GM12801 (cell line): ENCODE measurements at regions not wholly inside any gene's neighbourhood (a gene's known extent, or its start where the extent isn't known, plus 50 kb on each side); places are given as distances from the start of the nearest gene placed in this dataset.

Experiments used
- CTCF ChIP-seq: IDR thresholded peaks from one replicate; pipeline ENCODE4 v1.5.1; 2011; ENCODE audit warnings: control low read depth; ENCODE audit not compliant: insufficient read length; ENCODE audit errors: extremely low read depth

GRCh38 chr20:57977569-57977968 lies 250.9 kb downstream of the ANKRD60 start:
- TF ChIP-seq CTCF: no peak

GRCh38 chr20:57977141-57977540 lies 251.3 kb downstream of the ANKRD60 start:
- no peak for TF ChIP-seq CTCF

DNA sequence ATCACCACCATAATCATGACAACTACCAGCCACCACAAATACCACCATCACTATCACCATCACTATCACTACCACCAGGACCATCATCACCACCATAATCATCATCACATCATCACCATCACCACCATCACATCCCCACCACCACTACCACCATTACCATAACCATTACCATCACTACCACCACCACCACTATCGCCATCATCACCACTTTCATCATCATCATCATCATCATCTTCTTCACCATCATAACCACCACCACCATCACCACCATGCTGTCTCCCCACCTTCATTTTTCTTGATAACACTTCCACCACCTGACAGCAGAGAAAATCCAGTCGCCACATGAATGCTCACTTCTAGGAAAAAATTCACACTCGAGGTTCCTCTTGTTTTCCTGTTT lies 253.6 kb downstream of the ANKRD60 start:
- no peak for TF ChIP-seq CTCF

- TF ChIP-seq CTCF: no peak
Measured at GRCh38 chr20:57973886-57974285, 254.6 kb downstream of the ANKRD60 start.

GRCh38 chr20:57970856-57971255 lies 257.6 kb downstream of the ANKRD60 start:
- no peak for TF ChIP-seq CTCF

GRCh38 chr20:57970116-57970515 lies 258.3 kb downstream of the ANKRD60 start:
- no peak for TF ChIP-seq CTCF

DNA sequence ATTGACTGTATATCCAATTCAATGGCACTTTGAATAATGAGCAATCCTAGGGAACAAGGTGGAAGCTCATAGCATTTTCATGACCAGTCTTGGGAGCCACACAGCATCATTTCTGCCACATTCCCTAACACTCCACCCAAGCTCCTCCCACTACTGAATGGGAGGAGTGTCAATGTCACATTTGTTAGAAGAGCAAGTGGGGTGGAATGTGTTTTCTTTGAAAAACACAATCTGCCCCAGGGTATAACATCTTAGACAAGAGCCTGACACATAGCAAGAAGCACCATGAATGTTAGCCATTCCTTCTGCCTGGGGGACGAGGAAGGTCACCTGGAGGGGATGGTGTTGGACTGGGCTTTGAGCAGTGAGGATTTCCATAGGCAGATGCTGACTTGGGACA lies 258.3 kb upstream of the PMEPA1 start:
- no peak for TF ChIP-seq CTCF

DNA sequence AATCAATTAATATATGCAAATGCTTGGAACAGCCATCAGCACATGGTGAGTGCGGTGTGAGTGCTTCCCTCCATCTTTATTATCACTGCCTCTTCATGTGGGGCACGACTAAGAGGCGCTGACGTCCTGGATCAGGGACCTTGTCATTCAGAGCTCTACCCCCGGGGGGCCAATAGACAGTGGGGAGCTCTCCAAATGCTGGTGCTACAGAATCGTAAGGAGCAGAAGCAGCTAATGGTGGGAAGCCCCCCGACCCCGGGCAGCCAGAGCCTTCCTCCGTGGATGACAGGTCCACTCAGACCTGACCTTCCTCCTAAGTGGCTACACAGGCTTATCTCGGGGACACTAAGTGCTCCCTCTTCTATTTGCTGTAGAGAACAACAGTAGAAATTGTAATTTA lies 257.5 kb upstream of the PMEPA1 start:
- no peak for TF ChIP-seq CTCF
